WTC11 (cell line): ENCODE measurements at regions not wholly inside any gene's neighbourhood (a gene's known extent, or its start where the extent isn't known, plus 50 kb on each side); places are given as distances from the start of the nearest gene placed in this dataset.

Source experiments
- ATAC-seq: fragments of 200-7000 bp; cut with Tn5 transposase; 2 replicates; pipeline ENCODE4 v1.10.0; 2021; ENCODE audit warnings: mild to moderate bottlenecking, moderate library complexity
- CTCF ChIA-PET: fragments of 300-600 bp; sonication (Branson Sonifier 250); formaldehyde crosslinking; loops from one replicate; lab custom pipeline; 2021; ENCODE audit warnings: antibody characterized with exemption; lab: Charles Lee
- POLR2A ChIA-PET: fragments of 350-600 bp; sonication (Branson Sonifier 250); formaldehyde crosslinking; loops from one replicate; lab custom pipeline; 2021; ENCODE audit warnings: antibody characterized with exemption; lab: Charles Lee
- DNase-seq: peaks from one replicate; pipeline ENCODE4 v3.0.0; 2021; ENCODE audit warnings: low spot score
- H3K27ac Mint-ChIP-seq: 2 replicates; pipeline ENCODE4 v1.8.0; 2021; ENCODE audit warnings: mixed read lengths
- H3K27me3 Mint-ChIP-seq: 2 replicates; pipeline ENCODE4 v1.8.0; 2021; ENCODE audit warnings: low read depth, mild to moderate bottlenecking, moderate library complexity, mixed read lengths
- H3K36me3 Mint-ChIP-seq: 2 replicates; pipeline ENCODE4 v1.8.0; 2021; ENCODE audit warnings: mixed read lengths
- H3K4me1 Mint-ChIP-seq: 2 replicates; pipeline ENCODE4 v1.8.0; 2022; ENCODE audit warnings: mixed read lengths
- H3K4me3 Mint-ChIP-seq: 2 replicates; pipeline ENCODE4 v1.8.0; 2021; ENCODE audit warnings: mild to moderate bottlenecking, moderate library complexity, mixed read lengths
- H3K9me3 Mint-ChIP-seq: 2 replicates; pipeline ENCODE4 v1.8.0; 2021; ENCODE audit warnings: mixed read lengths
- CREB1 ChIP-seq: sonication (generic); formaldehyde crosslinking; IDR thresholded peaks from 2 replicates; pipeline ENCODE4 v1.8.0; 2023; ENCODE audit warnings: mild to moderate bottlenecking, missing genetic modification reagents
- ELF4 ChIP-seq: sonication (generic); formaldehyde crosslinking; IDR thresholded peaks from 2 replicates; pipeline ENCODE4 v1.8.1; 2022; ENCODE audit warnings: low read depth, mild to moderate bottlenecking, moderate library complexity, missing genetic modification reagents
- ETV6 ChIP-seq: sonication (generic); formaldehyde crosslinking; IDR thresholded peaks from 2 replicates; pipeline ENCODE4 v1.8.1; 2022; ENCODE audit warnings: mild to moderate bottlenecking, missing genetic modification reagents
- KAT7 ChIP-seq: sonication (generic); formaldehyde crosslinking; IDR thresholded peaks from 2 replicates; pipeline ENCODE4 v1.8.1; 2023; ENCODE audit warnings: missing genetic modification reagents, mild to moderate bottlenecking, borderline replicate concordance
- MYBL2 ChIP-seq: sonication (generic); formaldehyde crosslinking; IDR thresholded peaks from 2 replicates; pipeline ENCODE4 v1.8.1; 2023; ENCODE audit warnings: mild to moderate bottlenecking, moderate library complexity, missing genetic modification reagents
- NFE2L1 ChIP-seq: sonication (generic); formaldehyde crosslinking; IDR thresholded peaks from 2 replicates; pipeline ENCODE4 v1.8.1; 2023; ENCODE audit warnings: missing genetic modification reagents
- RELA ChIP-seq: sonication (generic); formaldehyde crosslinking; IDR thresholded peaks from 2 replicates; pipeline ENCODE4 v1.8.1; 2022; ENCODE audit warnings: missing genetic modification reagents, mild to moderate bottlenecking, borderline replicate concordance
- SOX15 ChIP-seq: fragments of 250-450 bp; sonication (Bioruptor Pico); IDR thresholded peaks from 2 replicates; pipeline ENCODE4 v1.9.0; 2021; ENCODE audit warnings: mild to moderate bottlenecking
- TCF7 ChIP-seq: sonication (generic); formaldehyde crosslinking; IDR thresholded peaks from 2 replicates; pipeline ENCODE4 v1.8.0; 2022; ENCODE audit warnings: mild to moderate bottlenecking, low read depth, missing genetic modification reagents, moderate library complexity
- ZNF671 ChIP-seq: fragments of 250-450 bp; sonication (Bioruptor Pico); IDR thresholded peaks from 2 replicates; pipeline ENCODE4 v1.8.0; 2021; ENCODE audit warnings: mild to moderate bottlenecking
- TF ChIP-seq, protein P1 (sequence below): sonication (generic); formaldehyde crosslinking; IDR thresholded peaks from 2 replicates; pipeline ENCODE4 v1.8.1; 2023; ENCODE audit warnings: mild to moderate bottlenecking, missing genetic modification reagents, borderline replicate concordance
- TF ChIP-seq, protein P2 (sequence below): fragments of 250-450 bp; sonication (Bioruptor Pico); IDR thresholded peaks from 2 replicates; pipeline ENCODE4 v1.9.0; 2021; ENCODE audit warnings: mild to moderate bottlenecking
- TF ChIP-seq, protein P3 (sequence below): sonication (generic); formaldehyde crosslinking; IDR thresholded peaks from 2 replicates; pipeline ENCODE4 v1.8.1; 2023; ENCODE audit warnings: mild to moderate bottlenecking, missing genetic modification reagents
- TF ChIP-seq, protein P4 (sequence below): sonication (generic); formaldehyde crosslinking; IDR thresholded peaks from 2 replicates; pipeline ENCODE4 v1.8.1; 2023; ENCODE audit warnings: mild to moderate bottlenecking, missing genetic modification reagents
- TF ChIP-seq, protein P5 (sequence below): sonication (generic); formaldehyde crosslinking; IDR thresholded peaks from 2 replicates; pipeline ENCODE4 v1.8.1; 2023; ENCODE audit warnings: mild to moderate bottlenecking, missing genetic modification reagents, moderate library complexity
- TF ChIP-seq, protein P6 (sequence below): fragments of 250-450 bp; sonication (Bioruptor Pico); IDR thresholded peaks from 2 replicates; pipeline ENCODE4 v1.9.0; 2021; ENCODE audit warnings: mild to moderate bottlenecking, borderline replicate concordance
- TF ChIP-seq, protein P7 (sequence below): fragments of 250-450 bp; sonication (Bioruptor Pico); IDR thresholded peaks from 2 replicates; pipeline ENCODE4 v2.1.2; 2022; ENCODE audit warnings: mild to moderate bottlenecking, moderate library complexity
- TF ChIP-seq, protein P8 (sequence below): sonication (generic); formaldehyde crosslinking; IDR thresholded peaks from 2 replicates; pipeline ENCODE4 v1.8.0; 2022; ENCODE audit warnings: mild to moderate bottlenecking, missing genetic modification reagents

DNA sequence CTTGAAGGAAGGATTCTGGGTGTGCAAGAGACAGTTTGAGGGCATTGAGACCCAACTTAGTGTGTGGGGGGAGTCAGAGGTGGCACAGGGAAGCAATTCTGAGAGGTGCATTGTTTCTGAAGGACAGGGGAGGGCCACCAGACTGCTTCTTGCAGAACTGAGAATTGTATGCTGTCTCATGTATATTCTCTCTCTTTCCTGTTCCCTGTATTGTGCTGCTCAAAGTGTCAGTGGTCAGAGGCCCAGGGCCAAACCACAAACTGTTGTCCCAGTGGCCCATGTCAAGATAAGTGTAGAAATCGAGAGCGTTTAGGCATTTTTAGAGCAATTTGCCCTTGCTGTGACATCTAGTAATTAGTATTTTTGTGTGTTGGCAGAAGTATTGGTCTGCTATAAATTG is 567.1 kb downstream of the EDEM1 start (continued):
- TF ChIP-seq, protein P1, sequence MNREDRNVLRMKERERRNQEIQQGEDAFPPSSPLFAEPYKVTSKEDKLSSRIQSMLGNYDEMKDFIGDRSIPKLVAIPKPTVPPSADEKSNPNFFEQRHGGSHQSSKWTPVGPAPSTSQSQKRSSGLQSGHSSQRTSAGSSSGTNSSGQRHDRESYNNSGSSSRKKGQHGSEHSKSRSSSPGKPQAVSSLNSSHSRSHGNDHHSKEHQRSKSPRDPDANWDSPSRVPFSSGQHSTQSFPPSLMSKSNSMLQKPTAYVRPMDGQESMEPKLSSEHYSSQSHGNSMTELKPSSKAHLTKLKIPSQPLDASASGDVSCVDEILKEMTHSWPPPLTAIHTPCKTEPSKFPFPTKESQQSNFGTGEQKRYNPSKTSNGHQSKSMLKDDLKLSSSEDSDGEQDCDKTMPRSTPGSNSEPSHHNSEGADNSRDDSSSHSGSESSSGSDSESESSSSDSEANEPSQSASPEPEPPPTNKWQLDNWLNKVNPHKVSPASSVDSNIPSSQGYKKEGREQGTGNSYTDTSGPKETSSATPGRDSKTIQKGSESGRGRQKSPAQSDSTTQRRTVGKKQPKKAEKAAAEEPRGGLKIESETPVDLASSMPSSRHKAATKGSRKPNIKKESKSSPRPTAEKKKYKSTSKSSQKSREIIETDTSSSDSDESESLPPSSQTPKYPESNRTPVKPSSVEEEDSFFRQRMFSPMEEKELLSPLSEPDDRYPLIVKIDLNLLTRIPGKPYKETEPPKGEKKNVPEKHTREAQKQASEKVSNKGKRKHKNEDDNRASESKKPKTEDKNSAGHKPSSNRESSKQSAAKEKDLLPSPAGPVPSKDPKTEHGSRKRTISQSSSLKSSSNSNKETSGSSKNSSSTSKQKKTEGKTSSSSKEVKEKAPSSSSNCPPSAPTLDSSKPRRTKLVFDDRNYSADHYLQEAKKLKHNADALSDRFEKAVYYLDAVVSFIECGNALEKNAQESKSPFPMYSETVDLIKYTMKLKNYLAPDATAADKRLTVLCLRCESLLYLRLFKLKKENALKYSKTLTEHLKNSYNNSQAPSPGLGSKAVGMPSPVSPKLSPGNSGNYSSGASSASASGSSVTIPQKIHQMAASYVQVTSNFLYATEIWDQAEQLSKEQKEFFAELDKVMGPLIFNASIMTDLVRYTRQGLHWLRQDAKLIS: no peak

DNA sequence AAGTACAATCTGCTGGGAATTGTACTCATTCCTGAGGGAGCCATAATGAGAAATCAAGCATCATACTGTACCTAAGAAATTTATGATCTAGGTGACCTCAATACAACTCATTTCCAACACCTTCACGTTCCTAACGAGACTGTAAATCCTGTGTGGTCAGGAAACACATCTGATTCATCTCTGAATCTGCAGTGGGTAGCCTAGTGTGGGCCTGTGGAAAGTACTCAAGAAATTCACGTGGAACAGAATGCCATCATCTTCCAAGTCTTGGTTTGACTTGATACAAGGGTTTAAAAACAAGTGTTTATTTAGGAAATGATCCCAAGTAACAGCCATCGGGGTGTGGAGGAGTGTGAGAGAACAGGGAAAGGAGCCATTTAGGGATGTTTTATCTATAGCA is 568.9 kb downstream of the EDEM1 start:
- Mint-ChIP-seq H3K4me3 (no peak overlapping the region), H3K27ac (no peak overlapping the region), H3K9me3 (peaks cover 62% of the 10 kb centered on the region), H3K4me1 (no peaks in the 10 kb centered on the region), H3K27me3 (no peaks in the 10 kb centered on the region), H3K36me3 (peaks cover 39% of the 10 kb centered on the region)
- ChIA-PET CTCF (no interaction called here), POLR2A (no interaction called here)
- no peak for DNase-seq
- no peak for ATAC-seq
- TF ChIP-seq SOX15 (CRISPR knock-in tag): no peak
- TF ChIP-seq RELA (CRISPR knock-in tag): no peak
- TF ChIP-seq, protein P2, sequence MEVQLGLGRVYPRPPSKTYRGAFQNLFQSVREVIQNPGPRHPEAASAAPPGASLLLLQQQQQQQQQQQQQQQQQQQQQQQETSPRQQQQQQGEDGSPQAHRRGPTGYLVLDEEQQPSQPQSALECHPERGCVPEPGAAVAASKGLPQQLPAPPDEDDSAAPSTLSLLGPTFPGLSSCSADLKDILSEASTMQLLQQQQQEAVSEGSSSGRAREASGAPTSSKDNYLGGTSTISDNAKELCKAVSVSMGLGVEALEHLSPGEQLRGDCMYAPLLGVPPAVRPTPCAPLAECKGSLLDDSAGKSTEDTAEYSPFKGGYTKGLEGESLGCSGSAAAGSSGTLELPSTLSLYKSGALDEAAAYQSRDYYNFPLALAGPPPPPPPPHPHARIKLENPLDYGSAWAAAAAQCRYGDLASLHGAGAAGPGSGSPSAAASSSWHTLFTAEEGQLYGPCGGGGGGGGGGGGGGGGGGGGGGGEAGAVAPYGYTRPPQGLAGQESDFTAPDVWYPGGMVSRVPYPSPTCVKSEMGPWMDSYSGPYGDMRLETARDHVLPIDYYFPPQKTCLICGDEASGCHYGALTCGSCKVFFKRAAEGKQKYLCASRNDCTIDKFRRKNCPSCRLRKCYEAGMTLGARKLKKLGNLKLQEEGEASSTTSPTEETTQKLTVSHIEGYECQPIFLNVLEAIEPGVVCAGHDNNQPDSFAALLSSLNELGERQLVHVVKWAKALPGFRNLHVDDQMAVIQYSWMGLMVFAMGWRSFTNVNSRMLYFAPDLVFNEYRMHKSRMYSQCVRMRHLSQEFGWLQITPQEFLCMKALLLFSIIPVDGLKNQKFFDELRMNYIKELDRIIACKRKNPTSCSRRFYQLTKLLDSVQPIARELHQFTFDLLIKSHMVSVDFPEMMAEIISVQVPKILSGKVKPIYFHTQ (CRISPR knock-in tag): no peak
- TF ChIP-seq, protein P3, sequence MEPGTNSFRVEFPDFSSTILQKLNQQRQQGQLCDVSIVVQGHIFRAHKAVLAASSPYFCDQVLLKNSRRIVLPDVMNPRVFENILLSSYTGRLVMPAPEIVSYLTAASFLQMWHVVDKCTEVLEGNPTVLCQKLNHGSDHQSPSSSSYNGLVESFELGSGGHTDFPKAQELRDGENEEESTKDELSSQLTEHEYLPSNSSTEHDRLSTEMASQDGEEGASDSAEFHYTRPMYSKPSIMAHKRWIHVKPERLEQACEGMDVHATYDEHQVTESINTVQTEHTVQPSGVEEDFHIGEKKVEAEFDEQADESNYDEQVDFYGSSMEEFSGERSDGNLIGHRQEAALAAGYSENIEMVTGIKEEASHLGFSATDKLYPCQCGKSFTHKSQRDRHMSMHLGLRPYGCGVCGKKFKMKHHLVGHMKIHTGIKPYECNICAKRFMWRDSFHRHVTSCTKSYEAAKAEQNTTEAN (CRISPR knock-in tag): no peak
- no peak for TF ChIP-seq KAT7 (CRISPR knock-in tag)
- TF ChIP-seq, protein P4, sequence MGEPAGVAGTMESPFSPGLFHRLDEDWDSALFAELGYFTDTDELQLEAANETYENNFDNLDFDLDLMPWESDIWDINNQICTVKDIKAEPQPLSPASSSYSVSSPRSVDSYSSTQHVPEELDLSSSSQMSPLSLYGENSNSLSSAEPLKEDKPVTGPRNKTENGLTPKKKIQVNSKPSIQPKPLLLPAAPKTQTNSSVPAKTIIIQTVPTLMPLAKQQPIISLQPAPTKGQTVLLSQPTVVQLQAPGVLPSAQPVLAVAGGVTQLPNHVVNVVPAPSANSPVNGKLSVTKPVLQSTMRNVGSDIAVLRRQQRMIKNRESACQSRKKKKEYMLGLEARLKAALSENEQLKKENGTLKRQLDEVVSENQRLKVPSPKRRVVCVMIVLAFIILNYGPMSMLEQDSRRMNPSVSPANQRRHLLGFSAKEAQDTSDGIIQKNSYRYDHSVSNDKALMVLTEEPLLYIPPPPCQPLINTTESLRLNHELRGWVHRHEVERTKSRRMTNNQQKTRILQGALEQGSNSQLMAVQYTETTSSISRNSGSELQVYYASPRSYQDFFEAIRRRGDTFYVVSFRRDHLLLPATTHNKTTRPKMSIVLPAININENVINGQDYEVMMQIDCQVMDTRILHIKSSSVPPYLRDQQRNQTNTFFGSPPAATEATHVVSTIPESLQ (CRISPR knock-in tag): no peak
- TF ChIP-seq, protein P5, sequence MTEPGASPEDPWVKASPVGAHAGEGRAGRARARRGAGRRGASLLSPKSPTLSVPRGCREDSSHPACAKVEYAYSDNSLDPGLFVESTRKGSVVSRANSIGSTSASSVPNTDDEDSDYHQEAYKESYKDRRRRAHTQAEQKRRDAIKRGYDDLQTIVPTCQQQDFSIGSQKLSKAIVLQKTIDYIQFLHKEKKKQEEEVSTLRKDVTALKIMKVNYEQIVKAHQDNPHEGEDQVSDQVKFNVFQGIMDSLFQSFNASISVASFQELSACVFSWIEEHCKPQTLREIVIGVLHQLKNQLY (CRISPR knock-in tag): no peak
- no peak for TF ChIP-seq ETV6 (CRISPR knock-in tag)
- no peak for TF ChIP-seq MYBL2
- no peak for TF ChIP-seq ZNF671 (CRISPR knock-in tag)
- TF ChIP-seq, protein P6, sequence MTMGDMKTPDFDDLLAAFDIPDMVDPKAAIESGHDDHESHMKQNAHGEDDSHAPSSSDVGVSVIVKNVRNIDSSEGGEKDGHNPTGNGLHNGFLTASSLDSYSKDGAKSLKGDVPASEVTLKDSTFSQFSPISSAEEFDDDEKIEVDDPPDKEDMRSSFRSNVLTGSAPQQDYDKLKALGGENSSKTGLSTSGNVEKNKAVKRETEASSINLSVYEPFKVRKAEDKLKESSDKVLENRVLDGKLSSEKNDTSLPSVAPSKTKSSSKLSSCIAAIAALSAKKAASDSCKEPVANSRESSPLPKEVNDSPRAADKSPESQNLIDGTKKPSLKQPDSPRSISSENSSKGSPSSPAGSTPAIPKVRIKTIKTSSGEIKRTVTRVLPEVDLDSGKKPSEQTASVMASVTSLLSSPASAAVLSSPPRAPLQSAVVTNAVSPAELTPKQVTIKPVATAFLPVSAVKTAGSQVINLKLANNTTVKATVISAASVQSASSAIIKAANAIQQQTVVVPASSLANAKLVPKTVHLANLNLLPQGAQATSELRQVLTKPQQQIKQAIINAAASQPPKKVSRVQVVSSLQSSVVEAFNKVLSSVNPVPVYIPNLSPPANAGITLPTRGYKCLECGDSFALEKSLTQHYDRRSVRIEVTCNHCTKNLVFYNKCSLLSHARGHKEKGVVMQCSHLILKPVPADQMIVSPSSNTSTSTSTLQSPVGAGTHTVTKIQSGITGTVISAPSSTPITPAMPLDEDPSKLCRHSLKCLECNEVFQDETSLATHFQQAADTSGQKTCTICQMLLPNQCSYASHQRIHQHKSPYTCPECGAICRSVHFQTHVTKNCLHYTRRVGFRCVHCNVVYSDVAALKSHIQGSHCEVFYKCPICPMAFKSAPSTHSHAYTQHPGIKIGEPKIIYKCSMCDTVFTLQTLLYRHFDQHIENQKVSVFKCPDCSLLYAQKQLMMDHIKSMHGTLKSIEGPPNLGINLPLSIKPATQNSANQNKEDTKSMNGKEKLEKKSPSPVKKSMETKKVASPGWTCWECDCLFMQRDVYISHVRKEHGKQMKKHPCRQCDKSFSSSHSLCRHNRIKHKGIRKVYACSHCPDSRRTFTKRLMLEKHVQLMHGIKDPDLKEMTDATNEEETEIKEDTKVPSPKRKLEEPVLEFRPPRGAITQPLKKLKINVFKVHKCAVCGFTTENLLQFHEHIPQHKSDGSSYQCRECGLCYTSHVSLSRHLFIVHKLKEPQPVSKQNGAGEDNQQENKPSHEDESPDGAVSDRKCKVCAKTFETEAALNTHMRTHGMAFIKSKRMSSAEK: no peak
- TF ChIP-seq, protein P7, sequence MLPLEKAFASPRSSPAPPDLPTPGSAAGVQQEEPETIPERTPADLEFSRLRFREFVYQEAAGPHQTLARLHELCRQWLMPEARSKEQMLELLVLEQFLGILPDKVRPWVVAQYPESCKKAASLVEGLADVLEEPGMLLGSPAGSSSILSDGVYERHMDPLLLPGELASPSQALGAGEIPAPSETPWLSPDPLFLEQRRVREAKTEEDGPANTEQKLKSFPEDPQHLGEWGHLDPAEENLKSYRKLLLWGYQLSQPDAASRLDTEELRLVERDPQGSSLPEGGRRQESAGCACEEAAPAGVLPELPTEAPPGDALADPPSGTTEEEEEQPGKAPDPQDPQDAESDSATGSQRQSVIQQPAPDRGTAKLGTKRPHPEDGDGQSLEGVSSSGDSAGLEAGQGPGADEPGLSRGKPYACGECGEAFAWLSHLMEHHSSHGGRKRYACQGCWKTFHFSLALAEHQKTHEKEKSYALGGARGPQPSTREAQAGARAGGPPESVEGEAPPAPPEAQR (CRISPR knock-in tag): no peak
- TF ChIP-seq, protein P8, sequence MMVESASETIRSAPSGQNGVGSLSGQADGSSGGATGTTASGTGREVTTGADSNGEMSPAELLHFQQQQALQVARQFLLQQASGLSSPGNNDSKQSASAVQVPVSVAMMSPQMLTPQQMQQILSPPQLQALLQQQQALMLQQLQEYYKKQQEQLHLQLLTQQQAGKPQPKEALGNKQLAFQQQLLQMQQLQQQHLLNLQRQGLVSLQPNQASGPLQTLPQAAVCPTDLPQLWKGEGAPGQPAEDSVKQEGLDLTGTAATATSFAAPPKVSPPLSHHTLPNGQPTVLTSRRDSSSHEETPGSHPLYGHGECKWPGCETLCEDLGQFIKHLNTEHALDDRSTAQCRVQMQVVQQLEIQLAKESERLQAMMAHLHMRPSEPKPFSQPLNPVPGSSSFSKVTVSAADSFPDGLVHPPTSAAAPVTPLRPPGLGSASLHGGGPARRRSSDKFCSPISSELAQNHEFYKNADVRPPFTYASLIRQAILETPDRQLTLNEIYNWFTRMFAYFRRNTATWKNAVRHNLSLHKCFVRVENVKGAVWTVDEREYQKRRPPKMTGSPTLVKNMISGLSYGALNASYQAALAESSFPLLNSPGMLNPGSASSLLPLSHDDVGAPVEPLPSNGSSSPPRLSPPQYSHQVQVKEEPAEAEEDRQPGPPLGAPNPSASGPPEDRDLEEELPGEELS (CRISPR knock-in tag): no peak
- no peak for TF ChIP-seq TCF7
- no peak for TF ChIP-seq NFE2L1 (CRISPR knock-in tag)
- no peak for TF ChIP-seq ELF4
- TF ChIP-seq CREB1 (CRISPR knock-in tag): no peak
